HG03354 (cell line): ENCODE measurements at regions not wholly inside any gene's neighbourhood (a gene's known extent, or its start where the extent isn't known, plus 50 kb on each side); places are given as distances from the start of the nearest gene placed in this dataset.
"Not testable (repeated sequence)": the region's sequence is repeated elsewhere in the genome, so short reads cannot be mapped to it uniquely, and the experiment has no call there.

Experiments
- ATAC-seq: cut with Tn5 transposase; IDR thresholded peaks from one replicate; pipeline ENCODE4 v1.9.1; 2021; ENCODE audit warnings: mild to moderate bottlenecking; ENCODE audit not compliant: unreplicated experiment, poor library complexity, severe bottlenecking

- ATAC-seq: no peak
Measured at GRCh38 chr20:60785785-60786184, 466.3 kb upstream of the CDH4 start.

DNA sequence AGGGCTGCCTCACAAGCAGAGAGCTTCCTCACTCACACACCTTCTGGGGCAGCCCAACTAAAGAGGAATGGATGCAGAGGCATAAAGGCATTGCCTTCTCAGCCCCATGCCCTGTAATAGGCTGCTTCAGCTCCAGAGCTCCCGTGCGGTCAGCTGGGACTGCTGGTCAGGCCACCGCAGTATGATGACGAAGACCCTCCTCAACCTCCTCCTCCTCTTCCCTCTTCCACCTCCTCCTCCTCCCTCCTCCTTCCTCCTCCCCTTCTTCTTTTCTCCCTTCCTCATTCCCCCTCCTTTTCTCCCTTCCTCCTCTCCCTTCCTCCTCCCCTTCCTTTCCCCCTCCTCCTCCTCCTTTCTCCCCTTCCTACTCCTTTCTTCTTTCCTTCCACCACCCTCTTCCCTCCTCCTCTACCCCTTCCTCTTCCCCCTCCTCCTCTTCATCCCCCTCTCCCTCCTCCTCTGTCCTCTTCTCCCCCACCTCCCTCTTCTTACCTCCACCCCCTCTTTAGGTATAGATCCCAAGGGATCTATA lies 465.3 kb upstream of the CDH4 start:
- no peak for ATAC-seq

GRCh38 chr20:60787276-60787675 lies 464.8 kb upstream of the CDH4 start:
- ATAC-seq: no peak

DNA sequence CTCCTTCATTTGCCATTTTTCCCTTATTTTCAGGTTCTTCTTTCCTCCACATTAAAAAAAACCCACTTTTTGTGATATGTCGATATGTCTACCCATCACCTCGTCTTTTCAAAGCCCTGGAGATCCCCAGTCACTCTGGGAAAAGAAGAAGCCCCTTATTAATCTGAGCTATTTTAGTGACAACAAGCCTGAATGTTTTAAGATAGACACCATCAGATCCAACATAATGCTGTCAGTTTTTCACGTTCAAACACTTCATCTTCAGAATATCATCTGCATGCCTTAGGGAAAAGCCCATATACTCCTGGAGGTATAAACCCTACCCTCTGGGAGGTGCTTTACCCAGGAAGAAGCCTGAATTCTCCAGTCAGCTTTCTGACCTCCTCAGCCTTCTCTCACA lies 464.0 kb upstream of the CDH4 start:
- no peak for ATAC-seq

DNA sequence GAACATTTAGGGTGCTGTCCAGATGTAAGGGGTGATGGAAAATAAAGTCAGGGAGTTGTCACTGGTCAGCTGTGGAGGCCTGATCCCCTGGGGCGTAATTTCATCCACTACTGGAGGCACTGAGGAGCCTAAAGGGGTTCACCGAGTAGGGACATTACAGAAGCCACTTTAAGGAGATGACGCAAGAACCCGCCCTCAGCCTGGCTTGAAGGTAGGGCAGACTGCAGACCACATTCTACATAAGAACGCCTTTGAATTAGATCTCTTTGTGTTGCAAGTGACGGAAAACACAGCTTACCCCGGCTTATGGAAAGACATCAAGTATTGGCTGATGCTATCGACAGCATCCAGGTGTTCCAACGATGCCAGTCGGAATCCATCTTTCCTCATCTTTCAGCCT lies 462.7 kb upstream of the CDH4 start:
- no peak for ATAC-seq

DNA sequence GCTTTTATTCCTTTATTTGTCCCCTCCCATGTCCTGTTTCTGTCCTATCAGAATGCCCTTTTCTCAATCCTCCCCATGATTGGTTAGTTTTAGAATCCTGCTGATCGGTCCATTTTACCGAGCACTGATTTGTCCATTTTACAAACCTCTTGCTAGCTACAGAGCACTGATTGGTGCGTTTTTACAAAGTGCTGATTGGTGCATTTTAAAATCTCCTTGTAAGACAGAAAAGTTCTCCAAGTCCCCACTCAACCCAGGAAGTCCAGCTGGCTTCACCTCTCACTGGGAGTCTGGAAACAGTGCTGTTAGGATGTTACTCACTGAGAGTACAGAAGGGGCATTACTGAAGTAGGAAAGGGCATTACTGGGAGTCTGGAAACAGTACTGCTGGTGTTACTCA lies 461.7 kb upstream of the CDH4 start:
- ATAC-seq: not testable (repeated sequence)

- ATAC-seq: no peak
Measured at GRCh38 chr20:60791823-60792222, 460.2 kb upstream of the CDH4 start.

- ATAC-seq: no peak
Measured at GRCh38 chr20:60792941-60793340, 459.1 kb upstream of the CDH4 start.

DNA sequence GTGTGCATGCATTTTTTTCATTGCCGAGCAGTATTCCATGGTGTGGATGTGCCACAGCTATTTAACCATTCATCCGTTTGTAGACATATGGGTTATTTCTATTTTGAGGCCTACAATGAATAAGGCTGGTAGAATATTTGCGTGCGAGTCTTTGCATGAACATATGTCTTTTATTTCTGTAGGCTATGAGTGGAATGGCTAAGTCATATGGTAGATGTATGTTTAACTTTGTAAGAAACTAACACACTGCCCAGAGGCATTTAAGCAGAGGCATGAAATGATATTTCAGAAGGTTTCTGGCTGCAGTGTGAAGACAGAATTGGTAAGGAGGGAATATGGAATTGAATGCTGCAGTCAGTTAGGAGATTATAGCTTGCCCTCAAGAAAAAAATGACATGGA lies 457.4 kb upstream of the CDH4 start:
- no peak for ATAC-seq

GRCh38 chr20:60795651-60796050 lies 456.4 kb upstream of the CDH4 start:
- ATAC-seq: no peak

GRCh38 chr20:60800185-60800584 lies 451.9 kb upstream of the CDH4 start:
- no peak for ATAC-seq

DNA sequence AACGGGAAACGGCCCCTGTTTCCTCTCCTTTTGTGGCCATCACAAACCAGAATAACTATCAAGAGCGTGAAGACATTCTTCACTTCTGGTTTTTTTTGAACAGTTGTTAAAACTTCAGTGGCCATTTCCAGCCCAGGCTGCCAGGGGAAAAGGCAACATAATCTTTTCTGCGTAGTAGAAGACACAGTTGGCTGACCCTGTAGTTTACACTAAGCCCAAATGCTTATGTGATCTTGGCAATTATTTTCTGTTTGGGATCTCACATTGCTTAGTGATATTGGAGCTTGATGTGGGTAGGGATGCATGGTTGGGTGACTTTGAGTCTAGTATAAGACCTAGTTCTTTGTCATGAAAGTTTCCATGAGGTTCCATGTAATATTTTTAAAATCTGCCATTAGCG lies 449.4 kb upstream of the CDH4 start:
- no peak for ATAC-seq

GRCh38 chr20:60803335-60804055 lies 448.6 kb upstream of the CDH4 start:
- no peak for ATAC-seq

DNA sequence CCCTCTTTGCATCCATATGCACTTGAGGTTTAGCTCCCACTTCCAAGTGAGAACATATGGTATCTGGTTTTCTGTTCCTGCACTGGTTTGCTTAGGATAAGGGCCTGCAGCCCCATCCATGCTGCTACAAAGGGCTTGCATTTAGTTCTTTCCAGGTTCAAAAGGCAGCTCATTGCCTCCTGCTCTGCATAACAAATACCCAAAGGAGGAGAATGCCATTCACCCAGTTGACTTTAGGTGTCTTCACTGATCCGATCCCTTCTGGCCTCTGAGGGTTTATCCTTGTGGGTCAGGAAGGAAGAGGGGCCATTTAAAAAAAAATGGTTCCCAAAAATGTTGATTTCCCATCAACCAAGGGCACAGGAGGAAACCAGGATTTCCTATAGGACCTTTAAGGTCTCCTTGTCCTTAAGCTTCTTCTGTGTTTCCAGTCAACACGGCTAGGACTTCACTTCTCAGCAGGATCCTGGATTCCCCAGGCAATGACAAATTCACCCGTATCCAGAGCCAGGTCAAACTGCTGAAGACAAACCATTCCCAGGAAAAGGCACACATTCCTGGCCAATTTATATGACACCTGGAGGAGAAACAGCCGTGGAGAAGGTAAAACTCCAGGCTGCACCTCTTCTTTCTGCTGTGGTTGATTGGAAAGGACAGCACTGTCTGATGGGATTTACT lies 447.7 kb upstream of the CDH4 start:
- ATAC-seq: no peak

GRCh38 chr20:60804918-60805630 lies 447.0 kb upstream of the CDH4 start:
- no peak for ATAC-seq

- no peak for ATAC-seq
Measured at GRCh38 chr20:60806354-60806753, 445.7 kb upstream of the CDH4 start.

DNA sequence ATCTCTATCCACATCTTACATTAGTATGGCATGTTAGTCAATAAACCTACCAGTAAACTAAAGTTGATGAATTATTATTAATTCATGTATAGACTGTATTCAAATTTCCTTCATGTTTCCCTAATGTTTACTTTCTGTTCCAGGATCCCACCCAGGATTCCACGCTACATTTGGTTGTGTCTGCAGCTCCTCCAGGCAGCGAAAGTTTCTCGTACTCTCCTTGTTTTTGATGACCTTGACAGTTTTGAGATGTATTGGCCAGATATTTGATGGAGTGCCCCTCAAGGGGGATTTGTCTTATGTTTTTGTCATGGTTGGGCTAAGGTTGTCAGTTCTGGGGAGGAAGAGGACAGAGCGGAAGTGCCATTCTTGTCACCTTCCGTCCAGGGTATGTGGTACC lies 445.2 kb upstream of the CDH4 start:
- no peak for ATAC-seq

GRCh38 chr20:60808003-60808672 lies 443.9 kb upstream of the CDH4 start:
- ATAC-seq: no peak

GRCh38 chr20:60808701-60809100 lies 443.4 kb upstream of the CDH4 start:
- no peak for ATAC-seq

DNA sequence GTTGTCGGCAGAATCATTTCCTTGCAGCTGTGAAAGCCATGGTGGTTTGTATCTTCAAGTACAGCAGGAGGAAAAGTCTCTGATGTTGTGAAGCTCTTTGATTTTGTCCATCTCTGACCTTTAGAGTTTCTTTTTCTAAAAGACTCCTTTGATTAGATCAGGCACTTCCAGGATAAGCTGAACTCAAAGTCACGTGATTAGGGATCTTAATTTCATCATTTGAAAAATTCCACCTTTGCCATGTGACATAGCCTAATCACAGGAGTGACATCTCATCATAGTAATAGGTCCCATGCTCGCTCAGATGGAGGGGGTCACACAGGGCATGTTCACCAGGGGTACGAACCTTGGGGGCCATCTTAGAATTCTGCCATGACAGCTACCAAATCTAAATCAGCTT lies 441.5 kb upstream of the CDH4 start:
- ATAC-seq: no peak
